Stimulated activated naive CD4-positive, alpha-beta T cell (primary cell): ENCODE measurements at regions not wholly inside any gene's neighbourhood (a gene's known extent, or its start where the extent isn't known, plus 50 kb on each side); places are given as distances from the start of the nearest gene placed in this dataset.
"Not testable (repeated sequence)": the region's sequence is repeated elsewhere in the genome, so short reads cannot be mapped to it uniquely, and the experiment has no call there.

ENCODE experiments used
- DNase-seq, 6 experiments: peaks; one replicate each; lab custom pipeline; 2025; lab: John Stamatoyannopoulos, UW

- peak in 3 of 6 experiments; percentile 20 to 46 (median 25) for DNase-seq
These were observed 53.6 kb downstream of the ARF6 start for GRCh38 chr14:49946320-49947141.

- no peak for DNase-seq
These were observed 54.6 kb downstream of the ARF6 start for GRCh38 chr14:49947506-49947905.

- DNase-seq = peak in 1 of 6 experiments; percentile 1
These were observed 57.7 kb downstream of the ARF6 start for GRCh38 chr14:49950275-49951228.

- no peak for DNase-seq
These were observed 58.3 kb downstream of the ARF6 start for GRCh38 chr14:49951229-49951607.

DNA sequence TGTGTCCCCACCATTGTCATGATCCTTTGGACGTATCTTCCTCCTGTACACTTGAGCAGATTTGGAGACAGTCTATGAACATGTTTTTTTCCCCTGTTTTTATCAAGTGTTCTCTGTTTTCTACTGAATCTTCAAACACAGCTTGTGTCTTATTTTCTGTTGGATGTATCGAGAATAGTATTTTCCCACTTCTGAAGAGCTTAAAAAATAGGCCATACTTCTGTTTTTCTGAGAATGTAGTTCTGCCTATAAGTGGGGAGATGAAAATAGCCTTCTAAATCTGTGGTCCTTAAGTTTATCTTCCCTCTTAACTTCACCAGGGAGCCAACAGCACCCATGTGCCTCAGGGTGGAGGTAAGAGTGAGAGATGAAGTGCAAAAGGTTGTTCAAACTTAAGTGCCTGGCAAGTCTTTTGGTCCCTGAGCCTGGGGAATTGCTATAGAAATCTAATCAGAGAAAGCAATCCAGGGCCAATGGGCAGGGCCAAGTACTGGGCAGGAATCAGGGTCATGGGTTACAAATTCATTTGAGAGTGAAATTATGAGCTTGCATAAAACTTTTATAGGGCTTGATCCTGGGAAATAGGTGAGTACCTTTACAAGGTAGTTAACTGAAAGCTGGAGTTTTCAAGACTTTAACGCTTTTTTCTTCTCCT is 58.9 kb downstream of the ARF6 start:
- DNase-seq = no peak

DNA sequence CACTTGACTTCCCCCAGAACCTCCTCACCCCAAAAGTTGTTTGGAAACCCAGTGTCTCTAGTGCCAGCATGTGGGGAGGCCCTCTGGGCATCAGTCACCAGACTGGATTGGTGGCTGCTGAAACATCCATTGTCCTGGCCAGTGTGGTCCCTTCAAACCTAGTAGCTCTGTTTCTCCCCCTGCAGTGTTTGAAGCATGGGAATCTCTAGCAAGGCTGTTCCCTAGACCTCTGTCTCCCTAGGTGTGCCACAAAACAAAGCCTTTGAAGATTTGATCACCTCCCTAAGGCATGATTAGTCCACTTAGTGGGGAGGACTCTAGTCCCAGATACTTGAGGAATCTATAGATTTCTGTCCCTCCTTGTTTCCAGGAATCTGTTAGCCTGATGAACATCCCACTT is 60.3 kb downstream of the ARF6 start:
- no peak for DNase-seq

DNA sequence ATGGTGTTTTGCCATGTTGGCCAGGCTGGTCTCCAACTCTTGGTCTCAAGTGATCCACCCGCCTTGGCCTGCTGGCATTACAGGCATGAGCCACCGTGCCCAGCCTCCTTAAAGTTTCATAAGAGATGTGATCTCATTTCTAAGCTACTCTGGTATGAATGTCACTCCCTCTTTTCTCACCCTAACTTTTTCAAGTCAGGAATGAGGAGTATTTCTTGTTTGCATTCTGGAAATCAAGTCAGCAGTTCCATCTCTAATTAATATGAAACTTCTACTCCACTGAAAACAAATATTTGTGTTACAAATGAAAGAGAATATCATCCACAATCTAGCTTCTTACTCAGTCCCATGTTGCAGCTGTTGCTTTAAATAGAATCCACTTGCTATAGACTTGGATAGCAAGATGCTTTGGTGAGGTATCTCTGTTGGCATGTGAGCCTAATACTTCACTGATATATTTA is 61.3 kb downstream of the ARF6 start:
- no peak for DNase-seq

- DNase-seq = no peak
These were observed 62.1 kb downstream of the ARF6 start for GRCh38 chr14:49955024-49955423.

DNA sequence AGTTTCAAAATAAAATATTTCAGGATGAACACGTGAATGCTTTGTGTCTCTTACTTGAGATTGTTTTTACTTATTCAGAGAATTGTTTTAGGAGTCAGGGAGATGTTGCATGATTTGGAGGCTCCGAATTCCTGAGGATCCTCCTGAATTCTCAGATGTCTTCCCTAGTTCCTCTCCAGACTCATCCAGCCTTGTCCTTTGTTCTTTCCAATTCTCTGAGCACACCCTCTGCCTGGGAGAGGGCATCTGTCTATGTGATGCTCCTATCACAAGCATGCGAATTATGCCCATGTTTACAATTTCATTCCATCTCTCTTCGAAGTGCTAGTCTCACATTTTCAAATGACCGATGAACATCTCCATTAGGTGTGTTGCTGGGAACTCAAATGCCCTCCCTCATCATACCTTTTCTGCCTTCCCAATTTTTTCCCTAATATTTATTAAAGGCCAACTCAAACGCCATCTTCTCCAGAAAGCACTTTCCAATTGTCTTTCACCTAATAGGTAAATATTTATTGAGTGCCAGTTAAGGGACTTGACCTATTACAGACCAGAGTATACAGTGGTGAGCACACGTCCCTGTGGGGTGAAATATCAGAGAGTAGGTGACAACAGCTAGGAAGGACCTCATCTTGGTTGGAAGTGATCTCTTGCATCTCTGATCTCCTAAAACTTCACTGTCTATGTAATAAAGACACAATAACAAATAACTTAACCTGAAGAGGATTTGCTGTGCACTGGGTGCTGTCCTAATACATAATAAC is 64.4 kb downstream of the ARF6 start:
- no peak for DNase-seq

GRCh38 chr14:49959822-49960408 is 67.0 kb downstream of the ARF6 start:
- DNase-seq = peak in 3 of 6 experiments; percentile 2 to 37 (median 25)

GRCh38 chr14:49960453-49960852 is 67.6 kb downstream of the ARF6 start:
- DNase-seq = no peak

DNA sequence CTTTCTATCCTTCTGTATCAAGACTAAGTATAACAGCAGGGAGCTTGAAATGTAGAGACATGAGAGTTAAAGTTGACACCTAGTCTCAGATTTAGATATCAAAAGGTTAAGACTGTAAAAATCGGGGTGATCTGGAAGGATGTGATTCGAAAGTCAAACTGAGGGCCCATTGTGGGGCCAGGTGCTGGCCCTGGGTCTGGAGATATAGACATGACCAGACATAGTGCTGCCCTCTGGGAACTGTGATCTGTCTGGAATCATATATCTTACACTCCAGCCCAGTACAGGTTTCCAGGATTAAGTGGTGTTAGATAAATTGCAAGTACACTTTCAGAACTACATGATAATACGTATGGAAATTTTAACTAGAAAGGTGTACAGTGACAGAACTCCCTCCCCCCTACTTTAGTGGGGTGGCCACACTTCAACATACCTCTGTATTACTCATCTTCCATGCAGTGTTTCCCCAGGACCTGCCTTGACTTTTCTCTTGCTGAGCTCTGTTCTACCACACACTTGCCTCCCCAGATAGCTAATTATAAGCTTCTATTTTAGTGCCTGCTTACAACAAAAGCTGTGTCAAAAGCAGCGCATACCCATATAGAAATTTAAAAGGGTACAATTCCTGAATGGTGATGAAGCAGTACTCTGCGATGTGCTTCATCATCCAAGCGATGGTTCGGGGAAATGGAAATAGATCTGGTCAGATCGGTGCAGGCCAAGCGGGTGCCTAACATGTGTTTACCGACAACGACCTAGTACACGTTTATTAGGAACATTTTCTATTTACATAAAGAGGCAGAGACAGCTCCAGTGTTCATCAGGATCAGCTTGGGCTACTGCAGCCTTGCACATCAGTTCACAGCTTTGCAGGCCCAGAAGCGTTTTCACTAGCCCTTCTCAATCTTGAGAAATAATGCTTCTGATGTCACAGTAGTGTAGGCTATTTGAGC is 68.7 kb downstream of the ARF6 start:
- no peak for DNase-seq

- DNase-seq = no peak
These were observed 69.7 kb downstream of the ARF6 start for GRCh38 chr14:49962621-49963020.

DNA sequence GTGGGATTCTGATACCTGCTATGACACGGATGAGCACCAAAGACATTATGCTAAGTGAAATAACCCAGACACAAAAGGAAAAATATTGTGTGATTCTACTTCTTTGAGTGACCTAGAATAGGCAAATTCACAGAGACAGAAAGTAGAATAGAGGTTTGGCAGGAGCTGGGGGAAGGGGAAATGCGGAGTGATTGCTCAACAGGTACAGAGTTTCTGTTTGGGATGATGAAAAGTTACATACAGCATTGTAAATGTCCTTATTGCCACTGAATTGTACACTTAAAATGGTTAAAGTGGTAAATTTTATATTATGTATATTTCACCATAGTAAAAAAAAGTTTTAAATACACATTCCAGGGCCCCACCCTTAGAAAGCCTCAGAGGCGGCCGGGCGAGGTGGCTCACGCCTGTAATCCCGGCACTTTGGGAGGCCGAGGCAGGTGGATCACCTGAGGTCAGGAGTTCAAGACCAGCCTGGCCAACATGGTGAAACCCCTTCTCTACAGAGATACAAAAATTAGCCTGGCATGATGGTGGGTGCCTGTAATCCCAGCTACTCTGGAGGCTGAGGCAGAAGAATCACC is 72.3 kb downstream of the ARF6 start:
- not testable (repeated sequence) for DNase-seq

DNA sequence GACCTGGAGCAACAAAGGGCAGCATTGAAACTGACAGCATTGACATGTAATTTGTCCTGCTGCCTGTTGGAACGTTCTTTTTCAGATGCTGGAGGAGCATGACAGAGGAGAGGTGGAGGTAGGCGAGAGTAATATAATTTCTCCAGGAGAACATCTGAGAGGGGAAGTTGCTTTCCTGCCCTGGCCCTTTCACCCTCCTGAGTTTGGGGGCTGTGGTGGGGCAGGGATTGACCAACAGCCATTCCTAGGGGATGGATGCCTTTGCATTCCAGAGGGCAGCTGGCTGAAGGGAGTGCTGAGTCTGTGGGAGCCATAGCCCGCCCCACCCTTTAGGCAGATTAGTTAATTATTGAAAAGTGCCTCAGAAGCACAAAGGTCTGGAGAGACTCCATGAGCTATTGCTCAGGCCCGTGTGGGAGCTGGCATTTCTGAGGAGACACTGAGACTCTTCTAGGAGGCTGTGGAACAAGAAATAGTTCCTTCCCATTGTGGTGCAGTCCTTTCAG is 73.5 kb downstream of the ARF6 start:
- DNase-seq = no peak

- DNase-seq = no peak
These were observed 74.2 kb downstream of the ARF6 start for GRCh38 chr14:49966971-49967630.

DNA sequence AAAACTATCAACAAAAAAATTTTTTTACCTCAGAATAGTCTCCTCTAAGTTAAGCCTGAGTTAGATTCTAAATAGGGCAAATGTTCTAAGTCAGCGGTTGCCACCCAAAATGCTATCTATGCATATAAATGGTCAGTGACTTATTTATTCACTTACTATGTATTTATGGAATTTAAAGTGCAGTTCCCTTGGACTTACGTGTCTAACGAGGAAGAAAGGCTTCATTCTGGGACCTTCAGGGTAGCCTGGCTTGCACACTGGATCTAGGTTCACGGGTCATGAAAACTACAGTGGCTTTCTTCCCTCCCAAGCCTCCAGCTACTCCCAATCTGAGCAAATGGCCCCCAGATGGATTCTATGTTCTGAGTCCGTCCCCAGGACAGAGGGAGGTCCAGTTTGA is 77.1 kb downstream of the ARF6 start:
- no peak for DNase-seq

- no peak for DNase-seq
These were observed 77.7 kb downstream of the ARF6 start for GRCh38 chr14:49970474-49971147.
